H1 (cell line): ENCODE measurements at regions not wholly inside any gene's neighbourhood (a gene's known extent, or its start where the extent isn't known, plus 50 kb on each side); places are given as distances from the start of the nearest gene placed in this dataset.

Experiments
- CTCF ChIA-PET: fragments of 300-600 bp; sonication (Branson Sonifier 250); formaldehyde crosslinking; loops from one replicate; lab custom pipeline; 2021; ENCODE audit not compliant: partially characterized antibody; lab: Charles Lee
- POLR2A ChIA-PET: fragments of 300-600 bp; sonication (Branson Sonifier 250); formaldehyde crosslinking; loops from one replicate; lab custom pipeline; 2021; ENCODE audit warnings: inconsistent platforms; ENCODE audit not compliant: partially characterized antibody; lab: Charles Lee
- DNase-seq, 2 experiments: peaks; one replicate each; pipeline versions ENCODE4 v3.0.0 to v3.0.0-alpha.2; 2010 to 2022; ENCODE audit warnings: low spot score in 2 of 2, low read depth in 1 of 2, mixed read lengths in 1 of 2
- FAIRE-seq: peaks from 2 replicates; lab custom pipeline; 2011; peaks lifted over from hg19 to GRCh38; lab: Jason Lieb, UNC
- H2AFZ ChIP-seq: 2 replicates; pipeline ENCODE4 v1.8.1; 2012; ENCODE audit warnings: low read length, inconsistent platforms
- H2AK5ac ChIP-seq: 2 replicates; pipeline ENCODE4 v1.6.1; 2013; ENCODE audit warnings: low read depth, low read length
- H2BK120ac ChIP-seq: replicated peaks from 2 replicates; pipeline ENCODE3; 2013; ENCODE audit warnings: low read depth, low read length, inconsistent platforms
- H2BK12ac ChIP-seq: 2 replicates; pipeline ENCODE4 v1.6.1; 2013; ENCODE audit warnings: low read depth, low read length
- H2BK15ac ChIP-seq: 2 replicates; pipeline ENCODE4 v1.6.1; 2013; ENCODE audit warnings: low read length
- H2BK20ac ChIP-seq: 2 replicates; pipeline ENCODE4 v1.6.1; 2013; ENCODE audit warnings: low read length
- H2BK5ac ChIP-seq: 2 replicates; pipeline ENCODE4 v1.6.1; 2013; ENCODE audit warnings: low read depth, low read length
- H3K14ac ChIP-seq: 2 replicates; pipeline ENCODE4 v1.6.1; 2013; ENCODE audit warnings: inconsistent platforms; ENCODE audit not compliant: insufficient read length
- H3K18ac ChIP-seq: 2 replicates; pipeline ENCODE4 v1.6.1; 2013; ENCODE audit warnings: low read length; ENCODE audit errors: extremely low read depth
- H3K23ac ChIP-seq: 2 replicates; pipeline ENCODE4 v1.6.1; 2013; ENCODE audit warnings: inconsistent platforms; ENCODE audit not compliant: insufficient read length
- H3K23me2 ChIP-seq: 2 replicates; pipeline ENCODE4 v1.6.1; 2013; ENCODE audit warnings: low read depth, low read length
- H3K27ac ChIP-seq: 2 replicates; pipeline ENCODE4 v1.6.1; 2011; ENCODE audit warnings: low read depth, low read length, inconsistent platforms
- H3K27me3 ChIP-seq, 4 experiments: replicated peaks in 1 of 4; 1 replicate in 1 of 4; 2 replicates in 3 of 4; pipeline versions ENCODE4 v1.6.1 to v1.8.1; 2011 to 2013; ENCODE audit warnings: low read length in 3 of 4, mild to moderate bottlenecking in 3 of 4, inconsistent platforms in 2 of 4, mixed read lengths in 2 of 4, moderate library complexity in 1 of 4; ENCODE audit not compliant: control insufficient read depth in 3 of 4, insufficient read depth in 3 of 4; ENCODE audit errors: extremely low read depth in 1 of 4
- H3K36me3 ChIP-seq, 4 experiments: 2 replicates each; pipeline versions ENCODE4 v1.6.1 to v1.8.1; 2011 to 2013; ENCODE audit warnings: mild to moderate bottlenecking in 4 of 4, low read length in 3 of 4, moderate library complexity in 2 of 4, control low read depth in 1 of 4, inconsistent platforms in 1 of 4; ENCODE audit not compliant: insufficient read depth in 4 of 4, control insufficient read depth in 2 of 4
- H3K4ac ChIP-seq: replicated peaks from 2 replicates; pipeline ENCODE3; 2013; ENCODE audit warnings: low read length, low read depth, mixed read lengths, inconsistent platforms; ENCODE audit not compliant: insufficient read length
- H3K4me1 ChIP-seq, 4 experiments: replicated peaks in 1 of 4; 1 replicate in 1 of 4; 2 replicates in 3 of 4; pipeline versions ENCODE4 v1.6.1 to v1.8.1; 2011 to 2013; ENCODE audit warnings: low read length in 3 of 4, inconsistent platforms in 2 of 4, mixed read lengths in 1 of 4; ENCODE audit not compliant: insufficient read depth in 4 of 4, control insufficient read depth in 3 of 4
- H3K4me2 ChIP-seq, 2 experiments: 2 replicates each; pipeline versions ENCODE4 v1.6.1 to v1.8.1; 2011 to 2013; ENCODE audit warnings: low read depth in 2 of 2, low read length in 2 of 2, control low read depth in 1 of 2, inconsistent platforms in 1 of 2, mild to moderate bottlenecking in 1 of 2; ENCODE audit not compliant: insufficient read depth in 1 of 2
- H3K4me3 ChIP-seq, 4 experiments: fragments of 200-600, 300-600 bp in 1 of 4; sonication (generic), shearing (Covaris generic), sonication (Bioruptor Twin) in 1 of 4; 2 replicates each; pipeline versions ENCODE4 v1.5.1 to v1.8.1; 2011 to 2016; ENCODE audit warnings: low read length in 4 of 4, low read depth in 3 of 4, control low read depth in 2 of 4, inconsistent platforms in 2 of 4, mild to moderate bottlenecking in 2 of 4, mixed read lengths in 1 of 4, moderate library complexity in 1 of 4; ENCODE audit not compliant: insufficient read depth in 2 of 4; ENCODE audit errors: extremely low read depth in 1 of 4
- H3K56ac ChIP-seq: replicated peaks from 2 replicates; pipeline ENCODE3; 2013; ENCODE audit warnings: low read depth, mild to moderate bottlenecking, mixed read lengths, low read length, inconsistent platforms; ENCODE audit not compliant: insufficient read length
- H3K79me1 ChIP-seq: 2 replicates; pipeline ENCODE4 v1.6.1; 2013; ENCODE audit warnings: low read depth, low read length, control low read depth
- H3K79me2 ChIP-seq, 2 experiments: 2 replicates each; pipeline versions ENCODE4 v1.6.1 to v1.8.1; 2012 to 2013; ENCODE audit warnings: low read length in 2 of 2, mild to moderate bottlenecking in 2 of 2, inconsistent platforms in 1 of 2; ENCODE audit not compliant: insufficient read depth in 2 of 2, control insufficient read depth in 1 of 2
- H3K9ac ChIP-seq, 4 experiments: replicated peaks in 1 of 4; 1 replicate in 1 of 4; 2 replicates in 3 of 4; pipeline versions ENCODE4 v1.6.1 to v1.8.1; 2011 to 2013; ENCODE audit warnings: low read depth in 3 of 4, low read length in 3 of 4, control low read depth in 2 of 4, mild to moderate bottlenecking in 2 of 4, moderate library complexity in 2 of 4, inconsistent platforms in 1 of 4; ENCODE audit errors: extremely low read depth in 1 of 4
- H3K9me3 ChIP-seq, 2 experiments: 2 replicates each; pipeline versions ENCODE4 v1.6.1 to v1.8.1; 2012 to 2013; ENCODE audit warnings: mild to moderate bottlenecking in 2 of 2, moderate library complexity in 2 of 2, control low read depth in 1 of 2, inconsistent platforms in 1 of 2, low read depth in 1 of 2, low read length in 1 of 2, mixed read lengths in 1 of 2; ENCODE audit not compliant: insufficient read depth in 2 of 2
- H4K20me1 ChIP-seq, 2 experiments: replicated peaks in 1 of 2; 2 replicates each; pipeline versions ENCODE3 to v1.8.1; 2011 to 2013; ENCODE audit warnings: inconsistent platforms in 2 of 2, low read length in 2 of 2, mild to moderate bottlenecking in 1 of 2; ENCODE audit not compliant: insufficient read depth in 2 of 2, control insufficient read depth in 1 of 2
- H4K5ac ChIP-seq: 2 replicates; pipeline ENCODE4 v1.6.1; 2013; ENCODE audit warnings: low read length, low read depth, mixed read lengths, inconsistent platforms; ENCODE audit not compliant: insufficient read length
- H4K8ac ChIP-seq: 2 replicates; pipeline ENCODE4 v1.8.0; 2013; ENCODE audit warnings: mild to moderate bottlenecking, moderate library complexity, low read length, inconsistent platforms; ENCODE audit not compliant: insufficient read depth; ENCODE audit errors: extremely low read depth
- H4K91ac ChIP-seq: replicated peaks from 2 replicates; pipeline ENCODE3; 2013; ENCODE audit warnings: low read length, mixed read lengths, inconsistent platforms; ENCODE audit not compliant: insufficient read length
- ASH2L ChIP-seq: fragments of 200-600, 300-600 bp; sonication (generic); IDR thresholded peaks from one replicate; pipeline ENCODE4 v1.7.1; 2017; ENCODE audit warnings: low read length
- BACH1 ChIP-seq: IDR thresholded peaks from 2 replicates; pipeline ENCODE4 v1.6.1; 2012; ENCODE audit warnings: low read length, improper control_type of control experiment
- CEBPB ChIP-seq: IDR thresholded peaks from 2 replicates; pipeline ENCODE4 v1.6.1; 2012; ENCODE audit warnings: low read depth, low read length
- CREB1 ChIP-seq: IDR thresholded peaks from 2 replicates; pipeline ENCODE4 v1.6.1; 2012; ENCODE audit warnings: inconsistent platforms
- EP300 ChIP-seq, 2 experiments: IDR thresholded peaks; 1 replicate in 1 of 2; 2 replicates in 1 of 2; pipeline ENCODE4 v1.6.1; 2011 to 2012; ENCODE audit warnings: low read depth in 2 of 2, low read length in 2 of 2, mild to moderate bottlenecking in 2 of 2, borderline replicate concordance in 1 of 2, inconsistent platforms in 1 of 2, moderate library complexity in 1 of 2
- FOSL1 ChIP-seq: IDR thresholded peaks from 2 replicates; pipeline ENCODE4 v1.6.1; 2011; ENCODE audit warnings: mild to moderate bottlenecking, low read depth, low read length, moderate library complexity; ENCODE audit not compliant: insufficient read depth
- GTF2F1 ChIP-seq: IDR thresholded peaks from 2 replicates; pipeline ENCODE4 v1.6.1; 2012; ENCODE audit warnings: low read depth, low read length, improper control_type of control experiment, borderline replicate concordance
- HDAC6 ChIP-seq: IDR thresholded peaks from one replicate; pipeline ENCODE4 v1.7.1; 2012; ENCODE audit warnings: low read depth, mild to moderate bottlenecking, inconsistent platforms, low read length, moderate library complexity
- KDM1A ChIP-seq: fragments of 200-600, 300-600 bp; sonication (generic); IDR thresholded peaks from 2 replicates; pipeline ENCODE4 v1.7.1; 2016; ENCODE audit warnings: mild to moderate bottlenecking, low read length, borderline replicate concordance
- SIN3A ChIP-seq, 2 experiments: IDR thresholded peaks in 1 of 2; conservative IDR thresholded peaks in 1 of 2; 2 replicates each; pipeline ENCODE4 v1.6.1; 2011 to 2012; ENCODE audit warnings: low read length in 2 of 2, improper control_type of control experiment in 1 of 2, low read depth in 1 of 2, mild to moderate bottlenecking in 1 of 2
- SIRT6 ChIP-seq: IDR thresholded peaks from one replicate; pipeline ENCODE4 v1.7.1; 2012; ENCODE audit warnings: low read length, inconsistent platforms
- SP4 ChIP-seq: IDR thresholded peaks from 2 replicates; pipeline ENCODE4 v1.6.1; 2012; ENCODE audit warnings: low read length, inconsistent platforms
- SUZ12 ChIP-seq: fragments of 200-600 bp; sonication (generic); IDR thresholded peaks from 2 replicates; pipeline ENCODE4 v1.6.1; 2012; ENCODE audit warnings: mild to moderate bottlenecking, inconsistent platforms, low read length, moderate library complexity, mixed read lengths
- TCF12 ChIP-seq: IDR thresholded peaks from 2 replicates; pipeline ENCODE4 v1.6.1; 2011; ENCODE audit warnings: low read depth, mild to moderate bottlenecking, low read length
- WGBS, 2 experiments: shearing (Covaris generic) in 1 of 2; methylation state at CpG; one replicate each; pipeline versions ENCODE4 v1.1.6 to v1.1.7; 2013 to 2015; ENCODE audit warnings: low lambda C conversion rate in 2 of 2, mixed read lengths in 2 of 2, inconsistent platforms in 1 of 2, low coverage in 1 of 2, missing lambda C conversion rate in 1 of 2; ENCODE audit not compliant: insufficient replicate concordance in 2 of 2, insufficient coverage in 1 of 2, insufficient read length in 1 of 2; ENCODE audit errors: extremely low coverage in 1 of 2, missing lambda C conversion rate in 1 of 2; 5-methylcytosine and 5-hydroxymethylcytosine counted together
- TF ChIP-seq, protein P1 (sequence below): IDR thresholded peaks from 2 replicates; pipeline ENCODE4 v1.6.1; 2011; ENCODE audit warnings: low read depth, mild to moderate bottlenecking, low read length; ENCODE audit not compliant: insufficient read depth

DNA sequence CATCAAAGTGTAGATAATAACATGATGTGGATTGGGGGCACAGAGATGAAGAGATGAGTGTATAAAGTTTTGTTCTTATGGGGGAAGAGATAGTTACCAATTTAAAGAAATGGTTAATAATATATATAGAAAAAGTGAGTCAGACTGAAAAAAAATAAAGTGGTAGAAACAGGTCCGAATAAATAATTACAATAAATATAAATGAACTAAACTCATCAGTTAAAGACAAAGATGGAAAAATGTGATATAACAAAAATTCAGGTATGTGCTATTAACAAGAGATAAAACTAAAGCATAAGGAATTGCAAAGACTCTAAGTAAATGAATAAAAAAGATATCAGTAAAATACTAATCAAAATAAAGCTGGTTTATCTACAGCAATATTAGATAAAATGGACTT is 61.1 kb upstream of the KPNA3 start:
- Histone ChIP-seq H4K20me1 (no peaks in the 10 kb centered on the region), H2AK5ac (no peak overlapping the region), H3K14ac (no peak overlapping the region), H3K4me2 (no peak overlapping the region), H3K4ac (no peak overlapping the region), H3K27ac (no peak overlapping the region), H3K79me1 (no peaks in the 10 kb centered on the region), H4K8ac (no peak overlapping the region), H2BK5ac (no peak overlapping the region), H2BK12ac (no peak overlapping the region), H2BK120ac (no peak overlapping the region), H4K5ac (no peak overlapping the region), H3K9ac (no peak overlapping the region), H2BK20ac (no peak overlapping the region), H3K9me3 (peaks cover 5 to 19% of the 10 kb centered on the region in 2 experiments; a peak in 2 of 4 replicates), H3K23ac (no peak overlapping the region), H3K79me2 (no peaks in the 10 kb centered on the region), H3K56ac (no peak overlapping the region), H3K4me1 (no peaks in the 10 kb centered on the region), H3K36me3 (no peaks in the 10 kb centered on the region; a peak in 1 of 8 replicates), H3K4me3 (no peak overlapping the region), H3K27me3 (no peaks in the 10 kb centered on the region), H4K91ac (no peak overlapping the region), H3K23me2 (no peaks in the 10 kb centered on the region), H3K18ac (no peak overlapping the region), H2AFZ (no peak overlapping the region), H2BK15ac (no peak overlapping the region)
- POLR2A ChIA-PET = no interaction called here
- DNase-seq (no peak), FAIRE-seq (no peak)
- CTCF ChIA-PET = no interaction called here
- 90% methylated on average over 1 of the region's 1 CpG; no CpG with 5 or more reads in 1 of the 2 experiments for WGBS, 2 experiments
- TF ChIP-seq SP4 (no peak), GTF2F1 (no peak), SIRT6 (no peak), KDM1A (no peak), BACH1 (no peak), SIN3A (conservative IDR thresholded peaks at IDR 0.05 in 1 of 2, IDR thresholded peaks at IDR 0.05 in 1 of 2; ENCODE audit: low read depth in 1 of 2, low read length in 2 of 2) (no peak), SUZ12 (no peak), CEBPB (no peak), CREB1 (no peak), TCF12 (no peak), FOSL1 (no peak), ASH2L (no peak), EP300 (IDR thresholded peaks at IDR 0.05; ENCODE audit: borderline replicate concordance in 1 of 2, low read depth in 2 of 2, low read length in 2 of 2) (no peak), HDAC6 (no peak)
- TF ChIP-seq, protein P1, sequence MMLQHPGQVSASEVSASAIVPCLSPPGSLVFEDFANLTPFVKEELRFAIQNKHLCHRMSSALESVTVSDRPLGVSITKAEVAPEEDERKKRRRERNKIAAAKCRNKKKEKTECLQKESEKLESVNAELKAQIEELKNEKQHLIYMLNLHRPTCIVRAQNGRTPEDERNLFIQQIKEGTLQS = no peak
